ENCODE measurements at regions not wholly inside any gene's neighbourhood (a gene's known extent, or its start where the extent isn't known, plus 50 kb on each side); places are given as distances from the start of the nearest gene placed in this dataset.

- 89 to 92% (median 89%) methylated on average over 5 of the region's 5 CpGs for WGBS, 3 donors
- Histone ChIP-seq H3K4me3 (no peak overlapping the region), H3K9me3 (no peaks in the 10 kb centered on the region), H3K36me3 (no peaks in the 10 kb centered on the region), H3K27me3 (no peaks in the 10 kb centered on the region), H3K4me1 (ENCODE audit: insufficient read depth) (no peaks in the 10 kb centered on the region), H3K27ac (no peak overlapping the region)
- TF ChIP-seq CTCF (IDR thresholded peaks at IDR 0.05), result no peak
- no peak for TF ChIP-seq POLR2A (IDR thresholded peaks at IDR 0.05)
- TF ChIP-seq EP300 (IDR thresholded peaks at IDR 0.05), result no peak
- no peak for DNase-seq
- intact Hi-C loops (cut with DNase I), result no loop called here
Measured at GRCh38 chr21:14766241-14766640, 220.1 kb upstream of the SAMSN1 start.

GRCh38 chr21:14763695-14764064 is 217.6 kb upstream of the SAMSN1 start:
- H3K27ac ChIP-seq, result no peak overlapping the region
- no peaks in the 10 kb centered on the region for H3K36me3 ChIP-seq
- H3K4me3 ChIP-seq, result no peak overlapping the region
- H3K4me1 ChIP-seq (ENCODE audit: insufficient read depth), result no peaks in the 10 kb centered on the region
- no peak for TF ChIP-seq EP300 (IDR thresholded peaks at IDR 0.05)
- TF ChIP-seq CTCF (IDR thresholded peaks at IDR 0.05), result no peak
- TF ChIP-seq POLR2A (IDR thresholded peaks at IDR 0.05), result no peak
- H3K9me3 ChIP-seq, result no peaks in the 10 kb centered on the region
- no peak for DNase-seq
- intact Hi-C loops (cut with DNase I), result no loop called here
- no peaks in the 10 kb centered on the region for H3K27me3 ChIP-seq
- 70 to 83% (median 72%) methylated on average over 4 of the region's 4 CpGs for WGBS, 3 donors

GRCh38 chr21:14762734-14763694 is 216.9 kb upstream of the SAMSN1 start:
- DNase-seq, result no peak
- no peak overlapping the region for H3K4me3 ChIP-seq
- H3K9me3 ChIP-seq, result no peaks in the 10 kb centered on the region
- H3K27ac ChIP-seq, result no peak overlapping the region
- no peak for TF ChIP-seq POLR2A (IDR thresholded peaks at IDR 0.05)
- TF ChIP-seq EP300 (IDR thresholded peaks at IDR 0.05), result no peak
- TF ChIP-seq CTCF (IDR thresholded peaks at IDR 0.05), result no peak
- no peaks in the 10 kb centered on the region for H3K36me3 ChIP-seq
- WGBS, 3 donors, result 45 to 54% (median 50%) methylated on average over 4 of the region's 4 CpGs
- H3K27me3 ChIP-seq, result no peaks in the 10 kb centered on the region
- H3K4me1 ChIP-seq (ENCODE audit: insufficient read depth), result no peaks in the 10 kb centered on the region
- intact Hi-C loops (cut with DNase I), result no loop called here

- no peak for DNase-seq
- intact Hi-C loops (cut with DNase I), result no loop called here
- WGBS, 3 donors, result 92 to 96% (median 92%) methylated on average over 1 of the region's 1 CpG
- Histone ChIP-seq H3K27me3 (no peaks in the 10 kb centered on the region), H3K27ac (no peak overlapping the region), H3K36me3 (no peaks in the 10 kb centered on the region), H3K4me3 (no peak overlapping the region), H3K4me1 (ENCODE audit: insufficient read depth) (no peaks in the 10 kb centered on the region), H3K9me3 (no peaks in the 10 kb centered on the region)
- TF ChIP-seq CTCF (IDR thresholded peaks at IDR 0.05), result no peak
- TF ChIP-seq EP300 (IDR thresholded peaks at IDR 0.05), result no peak
Measured at GRCh38 chr21:14762327-14762726, 216.2 kb upstream of the SAMSN1 start.
